KG1 (cell line): ENCODE measurements at regions not wholly inside any gene's neighbourhood (a gene's known extent, or its start where the extent isn't known, plus 50 kb on each side); places are given as distances from the start of the nearest gene placed in this dataset.

ENCODE experiments used
- DNase-seq: peaks from one replicate; lab custom pipeline; 2025; lab: John Stamatoyannopoulos, UW

- no peak for DNase-seq
These were observed 142.3 kb upstream of the CPNE8 start for GRCh38 chr12:39047539-39048262.

DNA sequence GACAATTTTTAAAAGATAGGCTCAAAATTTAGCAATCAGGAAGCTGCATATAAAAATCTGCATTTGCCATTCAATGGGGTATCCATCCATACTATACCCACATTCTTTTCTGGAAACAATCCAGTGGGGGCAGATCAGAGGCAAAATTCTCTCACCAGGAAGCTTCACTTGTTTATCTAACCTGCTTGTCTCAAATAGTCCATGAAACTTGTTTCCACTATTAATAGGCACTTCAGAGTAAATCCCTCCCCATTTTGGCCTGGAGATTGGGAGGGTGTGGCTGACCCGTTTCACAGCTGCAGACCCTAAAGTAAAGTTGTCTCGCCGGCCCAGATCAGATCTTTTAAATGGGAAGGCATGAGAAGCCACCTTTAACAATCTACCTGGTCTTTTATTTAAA is 139.4 kb upstream of the CPNE8 start:
- DNase-seq: no peak

DNA sequence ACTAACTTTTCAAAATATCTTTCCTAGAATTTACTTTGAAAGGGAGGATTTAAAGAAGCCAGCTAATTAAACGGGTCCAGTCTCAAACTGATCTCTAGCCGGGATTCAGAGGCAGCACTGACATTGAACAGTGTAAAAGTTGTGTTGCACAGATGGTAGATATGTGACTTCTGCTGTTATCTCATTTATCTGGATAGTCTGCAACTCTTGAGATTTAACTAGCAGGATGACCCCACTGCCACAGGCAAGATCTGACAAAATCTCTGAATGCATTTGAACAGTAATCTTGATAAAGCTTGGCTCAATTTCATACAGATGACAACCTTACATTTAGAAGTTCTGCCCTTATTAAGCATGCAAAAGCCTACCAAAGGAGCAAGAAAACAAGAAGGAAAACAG is 138.0 kb upstream of the CPNE8 start:
- no peak for DNase-seq

GRCh38 chr12:39040275-39040674 is 134.9 kb upstream of the CPNE8 start:
- no peak for DNase-seq

GRCh38 chr12:39037115-39037514 is 131.7 kb upstream of the CPNE8 start:
- DNase-seq: no peak

- DNase-seq: no peak
These were observed 130.7 kb upstream of the CPNE8 start for GRCh38 chr12:39036105-39036504.

DNA sequence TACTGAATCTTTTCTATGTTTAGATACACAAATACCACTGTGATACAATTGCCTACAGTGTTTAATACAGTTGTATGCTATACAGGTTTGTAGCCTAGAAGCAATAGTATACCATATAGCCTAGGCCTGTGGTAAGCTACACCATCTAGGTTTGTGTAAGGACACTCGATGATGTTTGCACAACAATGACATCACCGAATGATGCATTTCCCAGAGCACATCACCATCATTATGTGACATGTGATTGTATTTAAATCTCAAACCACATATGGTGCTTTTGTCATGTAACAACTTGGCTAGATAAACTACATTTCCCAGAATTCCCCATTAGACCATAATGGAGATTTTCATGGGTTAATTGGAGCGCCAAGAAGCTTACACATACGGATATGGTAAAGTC is 128.4 kb upstream of the CPNE8 start:
- DNase-seq: no peak

DNA sequence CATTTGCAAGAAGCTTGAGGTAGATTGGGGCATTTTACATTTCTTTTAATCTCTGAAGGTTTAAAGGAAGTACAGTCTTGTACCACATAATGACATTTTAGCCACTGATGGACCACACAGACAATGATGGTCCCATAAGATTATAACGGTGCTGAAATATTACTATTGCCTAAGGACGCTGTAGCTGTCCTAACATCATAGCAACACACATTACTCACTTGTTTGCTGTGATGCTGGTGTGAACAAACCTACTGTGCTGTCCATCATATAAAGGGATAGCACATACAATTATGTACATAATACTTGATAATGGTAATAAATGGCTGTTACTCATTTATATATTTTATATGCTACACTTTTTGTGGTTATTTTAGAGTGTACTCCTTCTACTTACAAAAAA is 127.1 kb upstream of the CPNE8 start:
- no peak for DNase-seq

DNA sequence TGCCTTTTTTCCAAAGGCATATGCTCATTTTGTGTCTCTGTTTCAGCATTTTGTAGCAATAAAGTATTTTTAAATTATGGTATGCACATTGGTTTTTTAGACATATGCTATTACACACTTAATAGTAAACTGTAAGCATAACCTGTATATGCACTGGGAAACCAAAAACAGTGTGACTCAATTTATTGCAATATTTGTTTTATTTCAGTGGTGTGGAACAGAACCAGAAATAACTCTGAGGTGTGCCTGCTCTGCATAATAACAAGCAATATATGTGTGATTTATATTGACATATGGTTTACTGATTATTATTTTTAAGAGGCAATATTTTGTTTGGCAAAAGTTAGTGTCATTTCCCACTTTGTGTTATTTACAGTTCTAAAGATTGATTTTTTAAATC is 126.6 kb upstream of the CPNE8 start:
- no peak for DNase-seq

DNA sequence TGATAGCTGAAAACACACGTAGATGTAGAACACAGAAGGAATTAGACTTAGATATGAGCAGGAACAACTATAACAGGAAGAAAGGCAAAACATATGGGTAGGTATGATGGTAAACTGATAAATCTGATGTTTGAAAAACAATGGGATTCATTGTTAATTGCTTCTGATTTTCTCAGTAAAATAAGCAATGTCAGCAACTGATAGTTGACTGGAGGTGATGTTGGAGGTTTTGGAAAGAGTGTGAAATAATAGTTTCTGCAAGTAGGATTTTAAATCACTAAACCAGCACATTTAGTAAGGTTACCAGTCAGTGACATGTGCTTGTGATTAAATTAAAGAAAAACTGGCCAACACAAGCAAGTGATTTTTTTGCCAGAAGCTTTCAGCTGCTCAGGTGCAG is 123.0 kb upstream of the CPNE8 start:
- DNase-seq: no peak

GRCh38 chr12:39012870-39013269 is 107.5 kb upstream of the CPNE8 start:
- DNase-seq: no peak

DNA sequence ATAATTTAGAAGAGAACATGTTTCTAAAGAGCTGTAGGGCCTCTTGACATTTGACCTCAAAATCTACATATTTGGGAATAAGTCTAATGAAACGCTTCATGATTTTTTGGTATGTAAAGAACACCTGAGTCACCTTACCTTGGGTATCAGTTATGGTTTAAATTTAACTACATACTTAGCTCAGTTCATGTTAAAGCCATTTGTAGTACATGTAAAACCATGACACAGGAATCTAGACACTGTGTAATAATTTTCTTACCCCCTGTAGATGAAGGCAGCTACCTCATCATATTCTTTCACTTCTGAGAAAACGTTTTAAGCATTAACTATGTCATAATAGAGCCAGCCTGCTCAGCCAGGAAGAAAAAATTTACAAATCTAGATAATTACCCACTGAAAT is 105.8 kb upstream of the CPNE8 start:
- DNase-seq: no peak

DNA sequence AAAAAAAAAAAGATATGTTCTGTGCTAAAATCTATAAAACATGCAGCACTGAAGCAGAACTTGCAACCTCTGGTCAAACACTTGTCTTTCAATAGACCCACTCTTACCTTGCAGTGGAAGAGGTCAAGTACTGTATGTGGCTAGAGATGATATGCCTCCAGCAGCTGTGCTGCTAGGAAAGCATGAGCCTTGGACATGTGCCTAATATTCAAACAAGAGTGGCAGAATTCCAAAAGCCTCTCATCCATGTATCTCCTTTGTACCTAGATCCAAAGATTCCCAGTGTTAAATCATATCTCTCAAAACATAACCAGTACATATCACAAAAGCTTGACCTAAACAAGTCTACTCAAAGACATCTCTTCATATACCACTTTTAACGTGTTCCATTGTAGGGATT is 105.0 kb upstream of the CPNE8 start:
- no peak for DNase-seq

GRCh38 chr12:39007619-39008018 is 102.2 kb upstream of the CPNE8 start:
- DNase-seq: no peak

- DNase-seq: no peak
These were observed 100.9 kb upstream of the CPNE8 start for GRCh38 chr12:39006286-39006685.

GRCh38 chr12:39005671-39006070 is 100.3 kb upstream of the CPNE8 start:
- DNase-seq: no peak

- DNase-seq: no peak
These were observed 98.3 kb upstream of the CPNE8 start for GRCh38 chr12:39003541-39004155.

- DNase-seq: no peak
These were observed 95.0 kb upstream of the CPNE8 start for GRCh38 chr12:39000370-39000769.

DNA sequence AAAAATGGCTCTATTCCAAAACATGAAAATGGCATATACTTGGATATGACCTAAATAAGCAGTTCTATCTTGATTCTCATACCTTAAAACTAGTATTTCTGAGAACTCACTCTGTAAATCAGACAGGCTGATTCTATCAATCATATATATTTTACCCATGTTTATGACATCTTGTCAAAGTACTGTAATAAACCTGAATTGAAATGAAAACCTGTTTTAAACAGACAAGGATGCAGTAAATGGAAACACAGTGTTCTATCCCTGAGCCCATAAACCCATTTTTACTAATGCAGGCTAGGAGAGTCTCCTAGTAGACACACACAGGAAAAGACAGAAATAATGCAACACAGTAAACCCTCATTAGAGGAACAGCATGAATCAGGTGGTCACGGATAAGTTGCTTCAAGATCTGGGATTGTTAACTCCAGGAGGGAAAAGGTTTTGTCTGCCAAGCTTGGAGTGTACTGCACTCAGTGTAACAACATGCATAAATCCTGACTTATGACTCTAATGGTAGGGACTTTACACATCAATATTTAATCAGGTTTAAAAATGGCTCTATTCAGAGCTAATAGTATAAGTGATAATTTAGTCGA is 93.6 kb upstream of the CPNE8 start:
- DNase-seq: no peak

- DNase-seq: no peak
These were observed 89.9 kb upstream of the CPNE8 start for GRCh38 chr12:38995249-38995648.

DNA sequence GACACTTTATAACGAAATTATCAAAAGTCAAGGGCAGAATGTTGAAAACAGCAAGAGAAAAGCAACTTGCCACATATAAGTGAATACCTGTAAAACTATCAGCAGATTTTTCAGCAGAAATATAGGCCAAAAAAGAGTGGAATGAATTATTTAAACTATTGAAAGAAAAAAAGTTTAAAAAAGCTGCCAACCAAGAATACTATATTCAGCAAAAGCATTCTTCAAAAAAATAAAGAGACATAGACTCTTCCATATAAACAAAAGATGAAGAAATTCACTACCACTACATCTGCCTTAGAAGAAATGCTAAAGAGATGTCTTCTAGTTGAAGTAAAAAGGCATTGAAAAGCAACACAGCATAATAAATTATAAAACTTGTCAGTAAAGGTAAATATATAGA is 80.6 kb upstream of the CPNE8 start:
- no peak for DNase-seq

- DNase-seq: no peak
These were observed 79.0 kb upstream of the CPNE8 start for GRCh38 chr12:38984388-38984787.

GRCh38 chr12:38983117-38983571 is 77.8 kb upstream of the CPNE8 start:
- DNase-seq: no peak

DNA sequence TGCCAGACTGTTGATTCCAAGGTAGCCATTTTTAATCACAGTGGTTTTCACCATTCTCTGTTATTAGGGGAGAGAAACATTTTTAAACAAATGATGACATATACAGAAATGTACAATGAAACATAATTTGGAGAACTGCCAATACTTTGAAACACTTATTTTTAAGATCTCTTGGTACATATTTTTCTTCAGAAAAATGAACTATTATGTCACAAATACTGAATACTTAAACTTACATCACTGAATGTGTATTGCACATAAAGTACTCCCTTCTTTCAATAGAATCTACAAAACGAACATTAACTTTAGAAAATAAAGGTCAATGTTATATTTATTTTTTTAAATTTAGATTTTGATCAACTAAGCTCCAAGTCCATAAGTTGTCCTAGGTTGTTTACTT is 71.7 kb upstream of the CPNE8 start:
- no peak for DNase-seq
